HG03095 (cell line): ENCODE measurements at regions not wholly inside any gene's neighbourhood (a gene's known extent, or its start where the extent isn't known, plus 50 kb on each side); places are given as distances from the start of the nearest gene placed in this dataset.

Experiments used
- ATAC-seq: cut with Tn5 transposase; IDR thresholded peaks from one replicate; pipeline ENCODE4 v1.9.1; 2021; ENCODE audit warnings: moderate library complexity; ENCODE audit not compliant: unreplicated experiment

GRCh38 chr9:82675102-82675501, 387.8 kb downstream of the RASEF start:
- ATAC-seq, result no peak

GRCh38 chr9:82675605-82676004, 387.3 kb downstream of the RASEF start:
- ATAC-seq, result no peak

DNA sequence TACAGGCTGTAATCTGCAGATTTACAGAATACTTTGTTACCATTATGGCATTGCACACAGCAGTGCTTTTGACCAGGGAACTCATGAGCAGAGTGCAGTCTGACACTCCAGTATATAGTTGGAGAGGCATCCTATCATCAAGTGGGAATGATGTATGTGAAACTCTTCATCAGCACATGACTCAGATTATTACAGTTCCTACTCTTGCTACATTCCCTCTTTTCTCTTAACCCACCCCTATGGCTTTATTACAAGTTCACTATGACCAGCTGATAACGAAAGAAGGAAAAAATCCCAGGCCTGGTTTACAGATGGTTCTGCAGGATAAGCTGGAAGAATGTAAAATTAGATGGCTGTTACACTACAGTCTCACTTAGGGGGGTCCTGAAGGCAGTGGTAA, 385.9 kb downstream of the RASEF start:
- no peak for ATAC-seq

GRCh38 chr9:82679472-82679871, 383.5 kb downstream of the RASEF start:
- ATAC-seq, result no peak

GRCh38 chr9:82680179-82680935, 382.6 kb downstream of the RASEF start:
- ATAC-seq, result no peak

DNA sequence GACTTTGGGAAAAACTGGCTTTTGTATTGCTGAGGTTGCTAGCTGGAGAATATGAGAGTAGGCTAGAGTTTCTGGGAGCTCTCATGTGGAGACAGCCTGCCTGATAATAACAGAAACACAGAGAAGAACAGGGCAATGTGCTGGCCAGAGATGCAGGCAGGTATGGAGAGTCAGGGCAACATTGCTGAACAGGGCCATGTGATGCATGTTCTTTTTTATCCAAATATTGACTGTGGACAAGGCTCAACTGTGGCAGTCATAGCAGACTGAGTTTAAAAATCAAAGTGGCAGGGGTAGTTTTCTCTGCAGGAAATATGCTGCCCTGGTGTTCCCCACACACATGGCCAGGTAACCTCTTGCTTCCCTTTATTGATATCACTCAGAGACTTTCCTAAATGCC, 381.1 kb downstream of the RASEF start:
- ATAC-seq, result no peak

- ATAC-seq, result no peak
Measured at GRCh38 chr9:82682431-82682830, 380.5 kb downstream of the RASEF start.

DNA sequence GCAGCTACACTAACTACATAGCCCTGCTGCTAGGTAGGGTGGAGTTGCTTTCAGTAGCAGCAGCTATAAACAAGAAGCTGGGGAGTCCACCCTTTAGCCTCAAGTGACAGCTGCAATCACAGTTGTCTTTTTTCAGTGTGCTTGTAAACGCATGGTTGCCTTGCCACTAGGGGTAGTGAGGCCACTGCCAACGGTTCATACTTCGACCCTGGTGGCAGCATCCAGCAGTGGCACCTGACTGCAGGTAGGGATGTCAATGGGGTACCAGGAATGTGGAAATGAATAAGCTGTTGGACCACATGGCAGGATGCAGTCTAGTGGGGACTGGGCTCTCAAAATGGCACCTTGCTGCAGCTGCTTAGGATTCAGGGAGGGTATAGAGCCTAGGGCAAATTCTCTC, 367.2 kb downstream of the RASEF start:
- no peak for ATAC-seq

GRCh38 chr9:82706786-82707185, 356.2 kb downstream of the RASEF start:
- no peak for ATAC-seq

DNA sequence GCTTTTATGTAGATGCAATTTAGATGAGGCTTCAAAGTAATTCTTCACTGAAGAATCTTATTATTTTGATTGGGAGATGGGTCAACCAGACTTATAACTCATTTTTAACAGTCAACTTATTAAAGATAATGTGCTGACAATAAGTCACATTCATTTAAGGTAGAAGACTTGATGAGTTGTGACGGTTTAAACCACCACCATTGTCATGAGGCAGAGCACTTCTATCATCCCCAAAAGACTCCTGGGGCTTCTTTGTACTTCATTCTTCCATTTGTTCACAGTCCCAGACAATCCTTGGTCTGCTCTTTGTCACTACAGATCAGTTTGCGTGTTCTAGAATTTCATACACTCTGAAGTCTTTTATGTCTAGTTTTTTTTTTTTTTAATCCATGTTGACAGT, 346.1 kb downstream of the RASEF start:
- ATAC-seq, result no peak

- ATAC-seq, result no peak
Measured at GRCh38 chr9:82720515-82720914, 342.4 kb downstream of the RASEF start.

GRCh38 chr9:82721593-82721992, 341.3 kb downstream of the RASEF start:
- no peak for ATAC-seq

- ATAC-seq, result no peak
Measured at GRCh38 chr9:82722051-82722450, 340.9 kb downstream of the RASEF start.

DNA sequence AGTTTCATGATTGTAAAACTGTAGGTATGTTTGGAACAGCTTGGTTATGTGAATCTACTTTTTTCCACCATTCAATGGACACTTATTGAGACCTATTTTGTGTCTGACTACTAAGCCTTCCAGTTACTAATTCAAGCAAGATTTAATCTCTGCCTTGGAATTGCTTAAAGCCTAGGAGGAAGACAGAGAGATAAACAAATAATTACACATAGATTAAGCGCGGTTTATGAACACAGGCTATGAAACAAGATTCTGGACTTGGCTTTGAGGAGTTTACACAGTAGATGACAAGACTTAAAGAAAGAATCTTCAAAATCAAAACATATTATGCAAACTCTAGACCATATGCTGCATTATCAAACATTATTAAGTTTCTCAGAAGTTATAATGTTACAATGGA, 340.4 kb downstream of the RASEF start:
- ATAC-seq, result no peak

- no peak for ATAC-seq
Measured at GRCh38 chr9:82726424-82727276, 336.3 kb downstream of the RASEF start.

DNA sequence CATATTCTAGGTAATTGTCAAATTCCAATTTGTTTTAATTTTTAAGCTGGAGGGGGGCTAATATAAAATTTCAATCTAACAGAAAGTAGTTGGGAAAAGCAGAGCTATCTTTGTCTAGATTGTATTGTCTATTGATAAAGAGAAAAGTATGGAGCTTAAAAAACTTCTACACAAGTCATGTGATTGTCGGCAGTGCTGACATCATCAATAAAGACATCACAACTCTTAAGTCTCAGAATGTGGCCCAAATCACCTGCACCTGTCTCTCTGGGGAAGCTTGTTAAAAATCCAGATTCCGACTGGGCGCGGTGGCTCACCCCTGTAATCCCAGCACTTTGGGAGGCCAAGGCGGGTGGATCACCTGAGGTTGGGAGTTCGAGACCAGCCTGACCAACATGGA, 333.8 kb downstream of the RASEF start:
- ATAC-seq, result no peak

GRCh38 chr9:82729991-82730589, 332.9 kb downstream of the RASEF start:
- no peak for ATAC-seq

- ATAC-seq, result no peak
Measured at GRCh38 chr9:82732928-82733327, 330.0 kb downstream of the RASEF start.

GRCh38 chr9:82736126-82736525, 326.8 kb downstream of the RASEF start:
- ATAC-seq, result no peak

- no peak for ATAC-seq
Measured at GRCh38 chr9:82736701-82737100, 326.2 kb downstream of the RASEF start.

DNA sequence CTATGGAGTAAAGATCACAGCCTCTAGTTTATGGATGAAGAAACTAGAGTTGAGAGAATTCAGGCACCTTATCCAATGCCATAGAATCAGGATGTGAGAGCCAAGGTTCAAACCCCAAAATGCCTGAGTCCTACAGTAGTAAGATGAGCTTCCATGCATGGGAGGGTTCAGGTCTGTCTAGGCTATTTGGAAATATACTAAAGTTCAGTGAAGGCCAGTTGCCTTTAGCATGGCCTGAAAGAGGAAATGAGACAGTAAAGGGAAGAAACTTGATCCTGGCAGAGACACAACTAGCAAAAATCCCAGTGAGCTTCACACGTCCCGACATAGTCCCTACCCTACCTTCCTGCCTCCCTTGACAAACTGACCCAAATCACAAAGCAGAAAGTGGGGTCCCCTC, 317.0 kb downstream of the RASEF start:
- no peak for ATAC-seq

DNA sequence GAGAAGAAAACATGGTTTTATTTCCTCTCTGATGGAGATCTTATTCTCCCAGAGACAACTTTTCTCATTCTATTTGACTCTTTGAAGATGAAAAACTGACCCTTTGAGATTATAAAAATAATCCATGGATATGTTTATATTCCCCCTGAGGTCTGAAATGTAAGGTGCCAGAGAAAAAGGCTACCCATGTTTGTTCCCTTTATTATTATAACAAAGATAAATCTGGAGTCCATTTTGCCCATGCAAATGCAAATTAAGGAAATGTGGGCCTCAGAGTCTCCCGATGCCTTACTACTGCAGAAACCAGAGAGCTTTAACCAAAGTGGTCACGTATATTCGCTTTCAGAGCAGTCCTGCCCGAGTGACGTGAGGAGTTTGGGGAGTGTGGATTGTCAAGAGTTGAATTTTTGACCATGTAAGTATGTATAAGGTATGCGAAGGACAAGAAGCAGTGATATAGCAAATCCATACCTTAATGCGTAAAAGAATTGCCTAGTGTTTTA, 312.5 kb downstream of the RASEF start:
- no peak for ATAC-seq
